Thoracic aorta (tissue), 2 donors: ENCODE measurements at regions not wholly inside any gene's neighbourhood (a gene's known extent, or its start where the extent isn't known, plus 50 kb on each side); places are given as distances from the start of the nearest gene placed in this dataset.
A peak's percentile ranks its signal among the peaks of the same experiment; 100 is the strongest.

Experiments
- ATAC-seq: fragments of 150-250 bp; one replicate; pipeline ENCODE4 v1.8.0; 2017; ENCODE audit warnings: low read depth; ENCODE audit not compliant: insufficient number of reproducible peaks, low FRiP score
- DNase-seq: peaks from one replicate; pipeline ENCODE4 v3.0.0-alpha.2; 2020; ENCODE audit warnings: low spot score
- H3K27ac ChIP-seq, 2 donors: fragments of 200-600 bp; sonication (generic); 1 replicate in 1 of 2; 2 replicates in 1 of 2; pipeline ENCODE4 v1.5.1; 2016; ENCODE audit warnings: mild to moderate bottlenecking in 2 of 2, moderate library complexity in 2 of 2
- H3K27me3 ChIP-seq: fragments of 200-600 bp; sonication (generic); replicated peaks from 2 replicates; pipeline ENCODE4 v1.6.0; 2016; ENCODE audit warnings: mild to moderate bottlenecking; ENCODE audit not compliant: insufficient read depth
- H3K36me3 ChIP-seq: fragments of 200-600 bp; sonication (generic); one replicate; pipeline ENCODE4 v1.5.1; 2016
- H3K4me1 ChIP-seq, 2 donors: fragments of 200-600 bp; sonication (generic); 1 replicate in 1 of 2; 2 replicates in 1 of 2; pipeline versions ENCODE4 v1.5.1 to v1.6.0; 2016; ENCODE audit warnings: low read depth in 2 of 2, mild to moderate bottlenecking in 1 of 2; ENCODE audit not compliant: control insufficient read depth in 1 of 2
- H3K4me3 ChIP-seq: fragments of 200-600 bp; sonication (generic); 2 replicates; pipeline ENCODE4 v1.5.1; 2016; ENCODE audit warnings: mild to moderate bottlenecking
- H3K9me3 ChIP-seq: fragments of 200-600 bp; sonication (generic); 2 replicates; pipeline ENCODE4 v1.5.1; 2016
- CTCF ChIP-seq: fragments of 200-600 bp; sonication (generic); IDR thresholded peaks from one replicate; pipeline ENCODE4 v1.5.1; 2019; ENCODE audit warnings: antibody characterized with exemption

DNA sequence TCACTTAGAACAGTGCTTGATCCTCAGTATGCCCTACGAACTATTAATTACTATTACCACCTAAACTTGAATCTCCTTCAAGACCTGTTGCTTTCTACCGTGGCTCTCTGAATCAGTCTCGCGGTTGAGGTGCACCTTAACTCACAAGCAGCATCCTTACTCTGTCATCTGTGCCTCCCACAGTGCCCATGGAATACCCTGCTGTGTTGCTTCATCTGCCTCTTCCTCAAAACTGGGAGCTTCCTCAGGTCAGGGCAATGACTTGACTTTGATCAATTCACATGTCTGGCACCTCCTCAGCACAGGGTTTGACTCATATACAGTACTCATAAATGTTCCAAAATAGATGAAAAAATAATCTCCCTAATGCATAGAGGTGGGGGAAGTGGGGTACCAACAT is 305.9 kb downstream of the NUAK1 start:
- Histone ChIP-seq H3K36me3 (no peaks in the 10 kb centered on the region), H3K4me3 (no peak overlapping the region), H3K27ac (no peak overlapping the region), H3K27me3 (no peaks in the 10 kb centered on the region), H3K9me3 (no peaks in the 10 kb centered on the region), H3K4me1 (peaks cover 0 to 18% of the 10 kb centered on the region in 2 donors)
- no peak for TF ChIP-seq CTCF
- ATAC-seq (no peak), DNase-seq (no peak)

DNA sequence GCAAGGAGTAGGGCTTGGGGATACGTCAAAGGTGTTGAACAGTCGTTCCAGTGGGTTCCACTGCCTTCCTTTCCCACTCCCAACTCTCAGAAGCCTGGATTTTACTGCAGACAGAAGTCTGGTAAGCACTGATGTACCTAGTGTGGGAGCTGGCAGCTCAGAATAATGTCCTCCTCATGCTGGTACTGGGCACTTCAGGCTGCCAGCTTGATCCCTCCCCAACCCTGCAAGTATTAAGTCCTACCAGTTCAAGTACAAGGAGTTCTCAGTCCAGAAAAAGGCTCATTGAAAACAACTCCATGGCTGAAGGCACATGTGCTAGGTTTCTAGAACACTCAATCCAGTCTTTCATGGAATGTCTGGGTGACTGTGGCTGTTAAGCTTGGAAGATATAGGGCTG is 304.3 kb downstream of the NUAK1 start:
- Histone ChIP-seq H3K36me3 (no peaks in the 10 kb centered on the region), H3K4me3 (no peak overlapping the region), H3K4me1 (peaks cover 0 to 18% of the 10 kb centered on the region in 2 donors), H3K27ac (peak overlapping the region in 1 of 2 donors; percentile 39), H3K9me3 (no peaks in the 10 kb centered on the region), H3K27me3 (no peaks in the 10 kb centered on the region)
- ATAC-seq (no peak), DNase-seq (no peak)
- no peak for TF ChIP-seq CTCF

DNA sequence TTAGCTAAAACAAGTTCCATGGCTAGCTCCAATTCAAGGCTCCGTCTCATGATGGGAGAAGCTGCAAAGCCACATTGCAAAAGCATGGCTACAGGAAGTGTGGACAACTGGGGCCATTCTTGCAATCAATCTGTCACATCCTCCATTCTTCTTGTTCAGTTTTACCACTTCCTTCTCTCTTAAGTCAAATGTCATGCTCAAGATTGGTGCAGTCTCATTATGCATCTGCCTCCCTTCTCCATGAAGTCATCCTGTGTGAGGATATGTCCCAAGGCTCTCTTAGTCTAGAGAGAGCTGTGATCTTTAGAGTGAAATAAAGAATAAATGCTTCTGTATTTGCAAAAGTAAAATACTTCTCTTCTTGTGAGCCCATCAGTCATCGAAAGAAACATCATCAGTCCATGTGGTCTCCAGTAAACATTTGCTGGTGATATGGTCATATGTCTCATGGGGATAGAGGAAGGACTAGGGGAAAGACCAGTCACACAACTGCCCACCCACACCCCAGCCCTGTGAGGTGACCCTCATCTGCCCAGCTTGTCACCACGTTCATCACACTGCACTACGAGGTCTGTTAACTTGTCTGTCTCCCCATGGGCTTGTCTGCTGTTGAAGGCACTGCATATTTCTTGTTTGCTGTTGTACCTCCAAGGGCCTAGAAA is 303.0 kb downstream of the NUAK1 start:
- Histone ChIP-seq H3K27me3 (no peaks in the 10 kb centered on the region), H3K9me3 (no peaks in the 10 kb centered on the region), H3K36me3 (no peaks in the 10 kb centered on the region), H3K27ac (no peak overlapping the region), H3K4me1 (peaks cover 0 to 18% of the 10 kb centered on the region in 2 donors), H3K4me3 (no peak overlapping the region)
- DNase-seq (no peak), ATAC-seq (no peak)
- no peak for TF ChIP-seq CTCF

GRCh38 chr12:105836242-105836622 is 302.5 kb downstream of the NUAK1 start:
- no peaks in the 10 kb centered on the region for H3K27me3 ChIP-seq
- H3K27ac ChIP-seq = no peak overlapping the region
- H3K9me3 ChIP-seq = no peaks in the 10 kb centered on the region
- no peak overlapping the region for H3K4me3 ChIP-seq
- peaks cover 0 to 18% of the 10 kb centered on the region in 2 donors for H3K4me1 ChIP-seq
- DNase-seq = no peak
- no peak for ATAC-seq
- no peaks in the 10 kb centered on the region for H3K36me3 ChIP-seq
- no peak for TF ChIP-seq CTCF

GRCh38 chr12:105839629-105840127 is 299.1 kb downstream of the NUAK1 start:
- no peaks in the 10 kb centered on the region for H3K9me3 ChIP-seq
- H3K27ac ChIP-seq = no peak overlapping the region
- TF ChIP-seq CTCF = no peak
- DNase-seq = no peak
- ATAC-seq = no peak
- H3K4me1 ChIP-seq = peaks cover 0 to 16% of the 10 kb centered on the region in 2 donors
- H3K4me3 ChIP-seq = no peak overlapping the region
- no peaks in the 10 kb centered on the region for H3K27me3 ChIP-seq
- no peaks in the 10 kb centered on the region for H3K36me3 ChIP-seq
